GM23248 (cell line): ENCODE measurements at regions not wholly inside any gene's neighbourhood (a gene's known extent, or its start where the extent isn't known, plus 50 kb on each side); places are given as distances from the start of the nearest gene placed in this dataset.

Source experiments
- DNase-seq: peaks from one replicate; pipeline ENCODE4 v3.0.0-alpha.2; 2015
- H2AFZ ChIP-seq: fragments of 200-600 bp; sonication (generic); 2 replicates; pipeline ENCODE4 v1.6.1; 2016; ENCODE audit warnings: antibody characterized with exemption
- H3F3A ChIP-seq: fragments of 200-600 bp; sonication (generic); 2 replicates; pipeline ENCODE4 v1.6.1; 2016; ENCODE audit warnings: mild to moderate bottlenecking, antibody characterized with exemption, mixed run types; ENCODE audit not compliant: insufficient read depth
- H3K27ac ChIP-seq: fragments of 200-600 bp; sonication (generic); 2 replicates; pipeline ENCODE4 v1.5.1; 2016; ENCODE audit warnings: mild to moderate bottlenecking
- H3K27me3 ChIP-seq: fragments of 200-600 bp; sonication (generic); replicated peaks from 2 replicates; pipeline ENCODE4 v1.6.1; 2016; ENCODE audit warnings: mild to moderate bottlenecking; ENCODE audit not compliant: insufficient read depth
- H3K36me3 ChIP-seq: fragments of 200-600 bp; sonication (generic); 2 replicates; pipeline ENCODE4 v1.6.1; 2016; ENCODE audit warnings: low read depth, mild to moderate bottlenecking
- H3K4me1 ChIP-seq: fragments of 200-600 bp; sonication (generic); 2 replicates; pipeline ENCODE4 v1.6.1; 2016; ENCODE audit warnings: mild to moderate bottlenecking; ENCODE audit not compliant: insufficient read depth
- H3K4me2 ChIP-seq: fragments of 200-600 bp; sonication (generic); one replicate; pipeline ENCODE4 v1.6.1; 2016; ENCODE audit warnings: mild to moderate bottlenecking; ENCODE audit not compliant: unreplicated experiment
- H3K4me3 ChIP-seq: fragments of 200-600 bp; sonication (generic); 2 replicates; pipeline ENCODE4 v1.5.1; 2016; ENCODE audit warnings: mild to moderate bottlenecking
- H3K79me2 ChIP-seq: fragments of 200-600 bp; sonication (generic); 2 replicates; pipeline ENCODE4 v1.6.1; 2016; ENCODE audit warnings: mild to moderate bottlenecking; ENCODE audit not compliant: insufficient read depth
- H3K9ac ChIP-seq: fragments of 200-600 bp; sonication (generic); 2 replicates; pipeline ENCODE4 v1.6.1; 2016; ENCODE audit warnings: mild to moderate bottlenecking
- H3K9me2 ChIP-seq: fragments of 200-600 bp; sonication (generic); 2 replicates; pipeline ENCODE4 v1.6.1; 2016; ENCODE audit warnings: mixed run types, mild to moderate bottlenecking, moderate library complexity; ENCODE audit not compliant: insufficient read depth
- H3K9me3 ChIP-seq: fragments of 200-600 bp; sonication (generic); one replicate; pipeline ENCODE4 v1.6.1; 2017; ENCODE audit warnings: low read depth
- H4K20me1 ChIP-seq: fragments of 200-600 bp; sonication (generic); 2 replicates; pipeline ENCODE4 v1.6.0; 2016; ENCODE audit not compliant: insufficient read depth
- EZH2 ChIP-seq: fragments of 200-600 bp; sonication (generic); IDR thresholded peaks from 2 replicates; pipeline ENCODE4 v1.6.1; 2018; ENCODE audit warnings: antibody characterized with exemption, mild to moderate bottlenecking; ENCODE audit not compliant: insufficient read depth, poor library complexity, severe bottlenecking
- EZH2phosphoT487 ChIP-seq: fragments of 200-600 bp; sonication (generic); IDR thresholded peaks from 2 replicates; pipeline ENCODE4 v1.6.1; 2018; ENCODE audit warnings: antibody characterized with exemption, moderate library complexity, mild to moderate bottlenecking, low read depth; ENCODE audit not compliant: insufficient read depth
- WGBS, 2 experiments: methylation state at CpG; one replicate each; pipeline ENCODE4 v1.1.6; 2015 to 2017; ENCODE audit warnings: low lambda C conversion rate in 2 of 2, low coverage in 1 of 2; ENCODE audit errors: missing lambda C conversion rate in 2 of 2; 5-methylcytosine and 5-hydroxymethylcytosine counted together
- in situ Hi-C: fragments of 300-500 bp; cut with MboI; formaldehyde crosslinking; loops from 2 replicates; pipeline ENCODE4 v1.15.0; 2020

GRCh38 chr10:60573336-60573735 is 183.7 kb upstream of the ANK3 start:
- TF ChIP-seq EZH2phosphoT487 = no peak
- WGBS, 2 experiments = 76 to 89% methylated on average over 1 of the region's 1 CpG
- peaks cover 5% of the 10 kb centered on the region; the same call in 1 of the 2 replicates for H3F3A ChIP-seq
- no peak overlapping the region for H3K27ac ChIP-seq
- peak overlapping the region; percentile 90 for H2AFZ ChIP-seq
- H3K9me3 ChIP-seq = no peaks in the 10 kb centered on the region
- peak overlapping the region; percentile 93 for H3K4me2 ChIP-seq
- peak; percentile 3 for DNase-seq
- no peaks in the 10 kb centered on the region for H3K36me3 ChIP-seq
- no peaks in the 10 kb centered on the region for H3K9me2 ChIP-seq
- no peaks in the 10 kb centered on the region for H3K27me3 ChIP-seq
- no peaks in the 10 kb centered on the region for H4K20me1 ChIP-seq
- H3K4me3 ChIP-seq = 0 out of 2 replicates have a peak overlapping the region, but pooled peaks have one; percentile 79
- no peaks in the 10 kb centered on the region for H3K79me2 ChIP-seq
- H3K9ac ChIP-seq = no peak overlapping the region
- in situ Hi-C loops = no loop called here
- peaks cover 6% of the 10 kb centered on the region; the same call in 1 of the 2 replicates for H3K4me1 ChIP-seq

- no peaks in the 10 kb centered on the region for H3K79me2 ChIP-seq
- no peaks in the 10 kb centered on the region for H3K36me3 ChIP-seq
- H3K27ac ChIP-seq = no peak overlapping the region
- peak; percentile 63 for DNase-seq
- peak overlapping the region; percentile 52 for H3K9ac ChIP-seq
- peak overlapping the region; percentile 93 for H3K4me2 ChIP-seq
- H3K4me3 ChIP-seq = peak overlapping the region; percentile 79
- peak overlapping the region; percentile 90 for H2AFZ ChIP-seq
- 2 to 3% methylated on average over 12 of the region's 12 CpGs for WGBS, 2 experiments
- TF ChIP-seq EZH2phosphoT487 (no peak), EZH2 (no peak)
- in situ Hi-C loops = no loop called here
- H3F3A ChIP-seq = peaks cover 5% of the 10 kb centered on the region; the same call in 1 of the 2 replicates
- H3K9me3 ChIP-seq = no peaks in the 10 kb centered on the region
- H4K20me1 ChIP-seq = no peaks in the 10 kb centered on the region
- H3K27me3 ChIP-seq = no peaks in the 10 kb centered on the region
- peaks cover 6% of the 10 kb centered on the region; the same call in 1 of the 2 replicates for H3K4me1 ChIP-seq
- no peaks in the 10 kb centered on the region for H3K9me2 ChIP-seq
These were observed 183.0 kb upstream of the ANK3 start for GRCh38 chr10:60572511-60573194.

- Histone ChIP-seq H3K9me2 (no peaks in the 10 kb centered on the region), H3K27me3 (no peaks in the 10 kb centered on the region), H3K36me3 (no peaks in the 10 kb centered on the region), H3K4me3 (no peak overlapping the region), H3K4me2 (no peak overlapping the region), H3K27ac (no peak overlapping the region), H3K9ac (no peak overlapping the region), H3K79me2 (no peaks in the 10 kb centered on the region), H3K9me3 (no peaks in the 10 kb centered on the region), H2AFZ (no peak overlapping the region), H4K20me1 (no peaks in the 10 kb centered on the region), H3K4me1 (peaks cover 6% of the 10 kb centered on the region; the same call in 1 of the 2 replicates), H3F3A (peaks cover 5% of the 10 kb centered on the region; the same call in 1 of the 2 replicates)
- no peak for TF ChIP-seq EZH2
- TF ChIP-seq EZH2phosphoT487 = no peak
- WGBS, 2 experiments = 80 to 81% methylated on average over 4 of the region's 4 CpGs
- DNase-seq = no peak
- in situ Hi-C loops = no loop called here
These were observed 181.2 kb upstream of the ANK3 start for GRCh38 chr10:60570896-60571295.

GRCh38 chr10:60570272-60570865 is 180.7 kb upstream of the ANK3 start:
- Histone ChIP-seq H3K4me2 (no peak overlapping the region), H3K4me3 (no peak overlapping the region), H3K27me3 (no peaks in the 10 kb centered on the region), H3F3A (peaks cover 5% of the 10 kb centered on the region; the same call in 1 of the 2 replicates), H3K9me3 (no peaks in the 10 kb centered on the region), H3K36me3 (no peaks in the 10 kb centered on the region), H3K9ac (no peak overlapping the region), H3K79me2 (no peaks in the 10 kb centered on the region), H3K27ac (no peak overlapping the region), H3K4me1 (peaks cover 6% of the 10 kb centered on the region; the same call in 1 of the 2 replicates), H4K20me1 (no peaks in the 10 kb centered on the region), H2AFZ (no peak overlapping the region), H3K9me2 (no peaks in the 10 kb centered on the region)
- in situ Hi-C loops = no loop called here
- DNase-seq = no peak
- TF ChIP-seq EZH2phosphoT487 (no peak), EZH2 (no peak)
- 21 to 38% methylated on average over 1 of the region's 1 CpG for WGBS, 2 experiments
